ENCODE measurements at regions not wholly inside any gene's neighbourhood (a gene's known extent, or its start where the extent isn't known, plus 50 kb on each side); places are given as distances from the start of the nearest gene placed in this dataset.

GRCh38 chr6:14965424-14966075 is 280.3 kb upstream of the JARID2 start:
- DNase-seq (ENCODE audit: low spot score), result no peak

DNA sequence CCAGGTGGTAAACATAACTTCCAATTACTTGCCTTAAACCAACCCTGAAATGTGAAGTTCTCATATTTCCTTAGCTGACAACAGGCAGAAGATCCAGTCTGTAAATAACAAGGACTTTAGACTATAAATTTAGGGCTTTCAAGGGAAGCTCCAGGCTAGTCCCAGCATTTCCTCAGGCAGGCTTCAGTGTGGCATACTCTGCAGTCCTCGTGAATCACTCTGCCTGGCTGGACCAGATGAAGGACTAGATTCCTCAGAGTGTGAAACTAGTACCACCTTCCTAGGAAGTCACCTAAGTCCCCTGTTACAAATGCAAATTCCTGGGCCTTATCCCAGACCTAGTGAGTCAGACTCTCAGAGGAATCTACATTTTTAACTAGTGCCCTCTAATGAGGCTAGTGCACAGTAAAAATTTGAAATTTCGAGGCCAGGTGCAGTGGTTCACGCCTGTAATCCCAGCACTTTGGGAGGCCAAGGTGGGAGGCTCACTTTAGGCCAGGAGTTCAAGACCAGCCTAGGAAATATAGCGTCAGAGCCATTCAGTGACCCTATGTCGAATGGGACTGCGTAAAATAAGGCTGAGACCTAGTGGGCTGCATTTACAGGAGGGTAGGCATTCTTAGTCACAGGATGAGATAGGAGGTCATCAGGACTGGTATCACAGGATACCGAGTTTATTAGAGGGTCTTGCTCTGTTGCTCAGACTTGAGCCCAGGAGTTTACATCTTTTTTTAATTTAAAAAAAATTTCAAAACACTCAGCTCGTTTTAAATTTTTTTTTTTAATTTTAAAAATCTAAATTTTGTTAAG is 279.6 kb upstream of the JARID2 start:
- DNase-seq (ENCODE audit: low spot score), result peak; percentile 36

- no peak for DNase-seq (ENCODE audit: low spot score)
These were observed 278.8 kb upstream of the JARID2 start for GRCh38 chr6:14966906-14967711.

- no peak for DNase-seq (ENCODE audit: low spot score)
These were observed 277.7 kb upstream of the JARID2 start for GRCh38 chr6:14968056-14968637.

- DNase-seq (ENCODE audit: low spot score), result no peak
These were observed 276.7 kb upstream of the JARID2 start for GRCh38 chr6:14969126-14969525.

- DNase-seq (ENCODE audit: low spot score), result no peak
These were observed 273.3 kb upstream of the JARID2 start for GRCh38 chr6:14972379-14973067.

GRCh38 chr6:14974372-14974771 is 271.5 kb upstream of the JARID2 start:
- DNase-seq (ENCODE audit: low spot score), result no peak

- DNase-seq (ENCODE audit: low spot score), result no peak
These were observed 270.9 kb upstream of the JARID2 start for GRCh38 chr6:14974792-14975470.

DNA sequence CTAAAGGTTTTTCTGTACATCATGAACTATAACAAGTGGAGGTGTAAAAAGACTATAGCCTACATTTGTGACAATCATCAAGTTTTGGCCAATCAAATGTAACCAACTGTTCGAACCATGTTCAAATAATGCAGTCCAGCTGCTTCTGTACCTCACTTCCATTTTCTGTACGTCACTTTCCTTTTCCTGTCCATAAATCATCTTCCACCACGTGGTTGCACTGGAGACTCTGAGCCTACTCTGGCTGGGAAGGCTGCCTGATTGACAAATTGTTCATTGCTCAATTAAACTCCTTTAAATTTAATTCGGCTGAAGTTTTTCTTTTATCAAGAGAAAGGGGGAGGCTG is 270.4 kb upstream of the JARID2 start:
- DNase-seq (ENCODE audit: low spot score), result peak; percentile 31

GRCh38 chr6:14977747-14978382 is 268.0 kb upstream of the JARID2 start:
- DNase-seq (ENCODE audit: low spot score), result no peak

DNA sequence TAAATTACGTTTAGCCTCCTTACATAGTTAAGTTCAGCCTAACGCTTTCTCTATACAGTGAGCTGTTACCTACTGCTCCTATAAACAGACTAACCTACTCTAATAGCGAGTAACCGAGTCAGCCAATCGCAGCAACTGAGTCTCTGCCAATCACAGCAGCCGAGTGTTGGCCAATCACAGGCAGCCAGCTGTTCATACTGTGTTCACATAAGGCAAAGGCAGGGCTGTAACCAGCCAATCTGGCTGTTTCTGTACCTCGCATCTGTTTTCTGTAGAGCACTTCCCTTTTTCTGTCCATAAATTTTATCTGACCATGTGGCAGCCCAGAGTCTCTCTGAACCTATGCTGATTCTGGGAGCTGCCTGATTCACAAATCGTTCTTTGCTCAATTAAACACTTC is 263.9 kb upstream of the JARID2 start:
- no peak for DNase-seq (ENCODE audit: low spot score)

- no peak for DNase-seq (ENCODE audit: low spot score)
These were observed 262.0 kb upstream of the JARID2 start for GRCh38 chr6:14983599-14984518.

DNA sequence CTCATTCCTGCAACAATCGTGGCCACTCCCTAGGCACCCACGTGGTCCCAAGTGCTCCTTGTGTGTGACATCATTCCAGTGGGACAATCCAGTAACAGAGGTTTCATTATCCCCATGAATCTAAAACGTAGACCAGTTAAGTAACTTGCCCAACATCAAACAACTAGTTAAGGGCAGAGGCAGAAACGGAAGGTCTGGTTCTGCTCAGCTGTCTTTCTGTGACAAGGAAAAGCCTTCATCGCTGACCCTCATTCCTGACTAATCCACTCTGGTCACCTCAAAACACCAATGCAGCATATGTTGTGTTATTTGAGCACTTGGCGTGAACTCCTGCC is 261.4 kb upstream of the JARID2 start:
- DNase-seq (ENCODE audit: low spot score), result peak; percentile 8

DNA sequence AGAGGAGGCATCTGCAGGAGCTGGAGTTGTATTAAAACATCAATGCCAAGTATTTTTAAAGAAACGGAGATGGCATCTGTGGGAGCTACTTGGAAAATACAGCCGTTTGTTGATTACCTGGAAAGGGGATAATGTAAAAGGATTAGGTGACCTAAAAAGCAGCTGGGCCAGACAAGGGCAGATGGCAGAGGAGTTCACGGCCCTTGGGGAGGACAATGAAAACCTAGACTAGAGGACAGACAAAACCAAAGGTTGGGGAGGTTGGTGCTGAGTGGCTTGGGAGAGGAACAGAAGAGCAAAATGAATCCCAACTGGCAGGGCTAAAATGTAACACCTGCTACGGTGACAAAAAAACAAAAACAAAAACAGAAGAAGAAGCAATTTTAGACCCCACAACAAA is 260.5 kb upstream of the JARID2 start:
- DNase-seq (ENCODE audit: low spot score), result no peak

GRCh38 chr6:14986370-14986769 is 259.5 kb upstream of the JARID2 start:
- no peak for DNase-seq (ENCODE audit: low spot score)

- DNase-seq (ENCODE audit: low spot score), result no peak
These were observed 258.4 kb upstream of the JARID2 start for GRCh38 chr6:14987490-14987889.

DNA sequence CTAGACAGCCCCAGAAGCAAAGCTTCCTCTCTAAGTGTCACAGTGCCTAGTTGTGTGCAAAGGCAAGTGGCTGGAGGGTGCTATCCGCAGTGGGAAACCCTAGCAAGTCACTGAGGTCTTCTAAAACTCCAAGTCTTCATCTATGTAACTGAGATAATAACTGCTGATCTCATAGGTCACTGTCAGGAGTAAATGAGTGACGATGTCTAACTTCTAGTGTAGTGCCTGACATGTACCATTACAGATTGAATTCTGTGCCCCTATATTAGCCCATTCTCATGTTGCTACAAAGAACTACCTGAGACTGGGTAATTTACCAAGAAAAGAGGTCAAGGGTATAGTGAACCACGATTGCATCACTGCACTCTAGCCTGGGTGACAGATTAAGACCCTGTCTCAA is 253.5 kb upstream of the JARID2 start:
- no peak for DNase-seq (ENCODE audit: low spot score)

DNA sequence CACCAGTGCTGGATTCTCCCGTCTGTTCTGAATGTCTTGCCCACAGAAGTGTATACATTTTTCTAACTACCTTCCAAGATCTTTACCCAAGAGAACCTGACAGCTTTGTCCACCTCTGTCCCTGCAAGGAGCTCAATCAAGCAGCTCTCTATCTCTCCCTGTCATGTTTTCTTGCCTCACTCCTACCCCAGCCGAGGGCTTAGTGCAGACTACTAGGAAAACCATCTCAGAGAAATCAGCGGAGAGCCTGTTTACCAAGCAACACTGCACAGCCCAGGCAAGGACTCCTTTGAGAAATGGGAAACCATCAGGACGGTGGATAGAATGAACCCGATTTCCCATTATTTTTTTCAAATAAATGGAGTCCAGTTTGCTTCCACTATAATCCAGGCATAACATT is 250.7 kb upstream of the JARID2 start:
- no peak for DNase-seq (ENCODE audit: low spot score)

GRCh38 chr6:14995966-14996602 is 249.8 kb upstream of the JARID2 start:
- no peak for DNase-seq (ENCODE audit: low spot score)
